Transverse colon (tissue), 4 donors: ENCODE measurements at regions not wholly inside any gene's neighbourhood (a gene's known extent, or its start where the extent isn't known, plus 50 kb on each side); places are given as distances from the start of the nearest gene placed in this dataset.

ENCODE experiments used
- DNase-seq: peaks from one replicate; pipeline ENCODE4 v3.0.0-alpha.2; 2019
- H3K27ac ChIP-seq, 4 donors: fragments of 200-600 bp; sonication (generic); 2 replicates each; pipeline ENCODE4 v1.5.1; 2016 to 2018; ENCODE audit warnings: inconsistent platforms in 4 of 4
- H3K27me3 ChIP-seq: fragments of 200-600 bp; sonication (generic); 2 replicates; pipeline ENCODE4 v1.5.1; 2017; ENCODE audit warnings: inconsistent platforms
- H3K36me3 ChIP-seq, 4 donors: fragments of 200-600 bp; sonication (generic); 2 replicates each; pipeline ENCODE4 v1.5.1; 2017 to 2019; ENCODE audit warnings: inconsistent platforms in 4 of 4
- H3K4me1 ChIP-seq, 4 donors: fragments of 200-600 bp; sonication (generic); 2 replicates each; pipeline ENCODE4 v1.5.1; 2017 to 2020; ENCODE audit warnings: inconsistent platforms in 4 of 4
- H3K4me3 ChIP-seq, 4 donors: fragments of 200-600 bp; sonication (generic); 1 replicate in 1 of 4; 2 replicates in 3 of 4; pipeline versions ENCODE4 v1.5.1 to v1.6.1; 2017 to 2019; ENCODE audit warnings: inconsistent platforms in 4 of 4
- H3K9me3 ChIP-seq, 2 donors: fragments of 200-600 bp; sonication (generic); 2 replicates each; pipeline ENCODE4 v1.5.1; 2017 to 2019; ENCODE audit warnings: inconsistent platforms in 2 of 2
- EP300 ChIP-seq: sonication (generic); formaldehyde crosslinking; IDR thresholded peaks from one replicate; pipeline ENCODE4 v1.6.1; 2017; ENCODE audit warnings: antibody characterized with exemption, low read depth
- POLR2A ChIP-seq: fragments of 450-650 bp; IDR thresholded peaks from one replicate; pipeline ENCODE4 v1.6.1; 2016; ENCODE audit warnings: antibody characterized with exemption, mild to moderate bottlenecking, moderate library complexity
- POLR2AphosphoS5 ChIP-seq, 3 donors: sonication (generic); formaldehyde crosslinking; IDR thresholded peaks; one replicate each; pipeline ENCODE4 v1.6.1; 2016; ENCODE audit warnings: antibody characterized with exemption in 3 of 3
- WGBS, 2 donors: methylation state at CpG; one replicate each; pipeline ENCODE4 v1.1.5; 2018; ENCODE audit warnings: low coverage in 1 of 2; 5-methylcytosine and 5-hydroxymethylcytosine counted together
- in situ Hi-C, 4 donors: fragments of 200-750 bp; cut with MboI; loops; one replicate each; pipeline versions ENCODE4 v1.15.0 to v1.15.1; 2017; ENCODE audit warnings: low sequenced_read_pairs in 3 of 4, low pct_ligation_motif_present in 1 of 4, low pct_unique_long_range_greater_than_20kb in 1 of 4
- intact Hi-C: fragments of 100-400 bp; cut with DNase I; formaldehyde crosslinking; loops from one replicate; pipeline ENCODE4 v1.15.1; 2023; ENCODE audit warnings: low total_unique reads
- TF ChIP-seq, protein P1 (sequence below), 5 experiments: fragments of 200-600 bp in 3 of 5; fragments of 450-650 bp in 2 of 5; sonication (generic) in 3 of 5; IDR thresholded peaks; 1 replicate in 2 of 5; 2 replicates in 3 of 5; pipeline ENCODE4 v1.5.1; 2016 to 2017; ENCODE audit warnings: antibody characterized with exemption in 5 of 5, inconsistent platforms in 3 of 5, mild to moderate bottlenecking in 2 of 5, moderate library complexity in 1 of 5

DNA sequence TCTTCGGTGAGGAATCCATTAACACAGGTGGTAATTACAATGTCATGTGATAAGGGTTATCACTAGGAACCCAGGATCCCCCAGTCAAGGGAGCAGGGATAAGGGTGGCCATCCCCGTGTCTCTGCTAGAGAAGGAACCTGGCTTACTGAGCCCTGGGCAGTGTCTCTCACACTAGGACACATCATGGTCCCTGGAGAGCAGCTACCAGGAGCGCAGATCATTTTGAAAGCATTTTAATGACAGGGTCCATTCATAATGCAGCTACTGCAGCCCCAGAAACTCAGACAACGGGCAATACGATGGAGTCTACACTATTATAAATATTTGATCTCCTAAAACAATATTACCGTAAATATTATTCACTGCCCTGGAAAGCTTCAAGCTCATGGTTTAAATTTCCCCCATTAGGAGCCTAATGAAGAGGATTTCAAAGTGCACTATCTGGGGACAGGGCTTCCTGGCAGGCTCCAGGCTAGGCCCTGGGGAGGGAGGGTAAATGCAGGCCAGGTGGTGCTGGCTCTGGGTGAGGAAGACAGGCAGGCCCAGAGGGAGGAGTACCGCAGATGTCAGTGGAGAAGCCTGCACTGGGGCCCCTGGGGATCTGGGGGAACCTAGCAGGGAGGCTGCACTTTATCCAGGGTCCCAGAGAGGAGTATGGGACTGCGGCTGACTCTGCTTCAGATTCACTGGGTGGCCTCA lies 52.6 kb upstream of the LOXL4 start:
- intact Hi-C loops = no loop called here
- TF ChIP-seq EP300 = no peak
- no peak for TF ChIP-seq POLR2AphosphoS5 (IDR thresholded peaks at IDR 0.05)
- TF ChIP-seq, protein P1, sequence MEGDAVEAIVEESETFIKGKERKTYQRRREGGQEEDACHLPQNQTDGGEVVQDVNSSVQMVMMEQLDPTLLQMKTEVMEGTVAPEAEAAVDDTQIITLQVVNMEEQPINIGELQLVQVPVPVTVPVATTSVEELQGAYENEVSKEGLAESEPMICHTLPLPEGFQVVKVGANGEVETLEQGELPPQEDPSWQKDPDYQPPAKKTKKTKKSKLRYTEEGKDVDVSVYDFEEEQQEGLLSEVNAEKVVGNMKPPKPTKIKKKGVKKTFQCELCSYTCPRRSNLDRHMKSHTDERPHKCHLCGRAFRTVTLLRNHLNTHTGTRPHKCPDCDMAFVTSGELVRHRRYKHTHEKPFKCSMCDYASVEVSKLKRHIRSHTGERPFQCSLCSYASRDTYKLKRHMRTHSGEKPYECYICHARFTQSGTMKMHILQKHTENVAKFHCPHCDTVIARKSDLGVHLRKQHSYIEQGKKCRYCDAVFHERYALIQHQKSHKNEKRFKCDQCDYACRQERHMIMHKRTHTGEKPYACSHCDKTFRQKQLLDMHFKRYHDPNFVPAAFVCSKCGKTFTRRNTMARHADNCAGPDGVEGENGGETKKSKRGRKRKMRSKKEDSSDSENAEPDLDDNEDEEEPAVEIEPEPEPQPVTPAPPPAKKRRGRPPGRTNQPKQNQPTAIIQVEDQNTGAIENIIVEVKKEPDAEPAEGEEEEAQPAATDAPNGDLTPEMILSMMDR (IDR thresholded peaks at IDR 0.05) = no peak
- TF ChIP-seq POLR2A = no peak
- no peak overlapping the region for H3K4me3 ChIP-seq
- no peaks in the 10 kb centered on the region for H3K36me3 ChIP-seq
- H3K4me1 ChIP-seq = peaks cover 0 to 9% (median 3%) of the 10 kb centered on the region in 4 donors
- no peaks in the 10 kb centered on the region for H3K27me3 ChIP-seq
- 78 to 84% methylated on average over 4 to 7 of the region's 8 CpGs for WGBS, 2 donors
- no peak for DNase-seq
- in situ Hi-C loops = no loop called here
- no peak overlapping the region for H3K27ac ChIP-seq
- H3K9me3 ChIP-seq = no peaks in the 10 kb centered on the region

DNA sequence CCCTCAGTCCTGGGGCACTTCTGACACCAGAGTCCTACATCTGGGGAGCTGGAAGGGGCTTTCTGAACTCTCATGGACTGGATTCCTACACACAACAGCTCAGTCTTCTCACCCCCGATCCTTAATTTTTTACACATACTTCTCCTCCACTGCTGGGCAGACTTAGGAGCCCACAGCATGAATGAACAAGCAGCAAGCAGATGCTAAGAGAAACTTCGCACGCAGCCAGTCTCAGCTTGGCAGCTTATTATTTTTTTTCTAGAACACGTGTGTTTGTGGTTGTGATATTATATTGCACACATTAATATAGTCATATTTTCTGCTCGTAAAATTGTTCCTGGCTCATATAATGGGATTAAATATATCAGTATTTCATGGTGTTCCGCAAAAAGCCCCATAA lies 50.9 kb upstream of the LOXL4 start:
- Histone ChIP-seq H3K4me1 (peaks cover 0 to 9% (median 3%) of the 10 kb centered on the region in 4 donors), H3K36me3 (no peaks in the 10 kb centered on the region), H3K27me3 (no peaks in the 10 kb centered on the region), H3K4me3 (no peak overlapping the region), H3K27ac (no peak overlapping the region), H3K9me3 (no peaks in the 10 kb centered on the region)
- no peak for DNase-seq
- in situ Hi-C loops (no loop called here), intact Hi-C loops (no loop called here)
- TF ChIP-seq POLR2AphosphoS5 (IDR thresholded peaks at IDR 0.05) = no peak
- TF ChIP-seq EP300 = no peak
- TF ChIP-seq, protein P1 (IDR thresholded peaks at IDR 0.05) = no peak
- TF ChIP-seq POLR2A = no peak
- 78 to 81% methylated on average over 3 to 6 of the region's 6 CpGs for WGBS, 2 donors
